ENCODE measurements at regions not wholly inside any gene's neighbourhood (a gene's known extent, or its start where the extent isn't known, plus 50 kb on each side); places are given as distances from the start of the nearest gene placed in this dataset.

GRCh38 chr12:59486827-59487226 lies 109.0 kb upstream of the SLC16A7 start:
- TF ChIP-seq POLR2A (IDR thresholded peaks at IDR 0.05; ENCODE audit: low read length), result no peak
- no peak for TF ChIP-seq EP300 (IDR thresholded peaks at IDR 0.05)
- no peak for TF ChIP-seq HOXB5 (CRISPR knock-in tag; IDR thresholded peaks at IDR 0.05)
- TF ChIP-seq BHLHE40 (IDR thresholded peaks at IDR 0.05; ENCODE audit: low read depth, low read length), result no peak
- no peak for TF ChIP-seq ELK1 (IDR thresholded peaks at IDR 0.05; ENCODE audit: low read depth, low read length)
- no peak for TF ChIP-seq REST (IDR thresholded peaks at IDR 0.05)
- no peak for TF ChIP-seq CTCF (IDR thresholded peaks at IDR 0.05)
- TF ChIP-seq USF2 (IDR thresholded peaks at IDR 0.05), result no peak

Data from A549 (cell line).